GM06990 (cell line): ENCODE measurements at regions not wholly inside any gene's neighbourhood (a gene's known extent, or its start where the extent isn't known, plus 50 kb on each side); places are given as distances from the start of the nearest gene placed in this dataset.
"Not testable (repeated sequence)": the region's sequence is repeated elsewhere in the genome, so short reads cannot be mapped to it uniquely, and the experiment has no call there.

Experiments used
- DNase-seq: peaks from one replicate; pipeline ENCODE4 v3.0.0-alpha.2; 2011; ENCODE audit not compliant: insufficient read length; ENCODE audit errors: extremely low read depth
- H3K27me3 ChIP-seq: replicated peaks from 2 replicates; pipeline ENCODE4 v1.6.0; 2011; ENCODE audit warnings: low read length; ENCODE audit not compliant: control insufficient read depth, insufficient read depth
- H3K36me3 ChIP-seq: 2 replicates; pipeline ENCODE4 v1.5.1; 2011; ENCODE audit warnings: low read length; ENCODE audit not compliant: control insufficient read depth, insufficient read depth
- H3K4me3 ChIP-seq: replicated peaks from 2 replicates; pipeline ENCODE4 v1.5.1; 2011; ENCODE audit warnings: low read depth, mild to moderate bottlenecking, control low read depth, low read length
- CTCF ChIP-seq: IDR thresholded peaks from 2 replicates; pipeline ENCODE4 v1.5.1; 2011; ENCODE audit warnings: low read length, control low read depth, mild to moderate bottlenecking, inconsistent platforms; ENCODE audit not compliant: insufficient read depth, poor library complexity, severe bottlenecking

GRCh38 chr6:3970097-3970496 is 108.8 kb downstream of the FAM217A start:
- H3K36me3 ChIP-seq = no peaks in the 10 kb centered on the region
- no peak for DNase-seq
- H3K27me3 ChIP-seq = no peaks in the 10 kb centered on the region
- H3K4me3 ChIP-seq = no peak overlapping the region
- no peak for TF ChIP-seq CTCF

- H3K27me3 ChIP-seq, H3K36me3 ChIP-seq, H3K4me3 ChIP-seq, DNase-seq: not testable (repeated sequence)
Observed at GRCh38 chr6:3973152-3973551, 105.8 kb downstream of the FAM217A start.

- peak; percentile 65 for TF ChIP-seq CTCF
- Histone ChIP-seq H3K4me3 (no peak overlapping the region), H3K36me3 (no peaks in the 10 kb centered on the region), H3K27me3 (no peaks in the 10 kb centered on the region)
- peak; percentile 43 for DNase-seq
Observed at GRCh38 chr6:3977875-3978711, 100.8 kb downstream of the FAM217A start.

GRCh38 chr6:3978966-3979365 is 100.0 kb downstream of the FAM217A start:
- not testable (repeated sequence) for H3K4me3 ChIP-seq, DNase-seq, H3K36me3 ChIP-seq, H3K27me3 ChIP-seq

- Histone ChIP-seq H3K27me3 (no peaks in the 10 kb centered on the region), H3K36me3 (no peaks in the 10 kb centered on the region), H3K4me3 (no peak overlapping the region)
- no peak for DNase-seq
- no peak for TF ChIP-seq CTCF
Observed at GRCh38 chr6:3981917-3982316, 97.0 kb downstream of the FAM217A start.

GRCh38 chr6:3983778-3984177 is 95.2 kb downstream of the FAM217A start:
- no peak for TF ChIP-seq CTCF
- H3K4me3 ChIP-seq = no peak overlapping the region
- H3K27me3 ChIP-seq = no peaks in the 10 kb centered on the region
- no peaks in the 10 kb centered on the region for H3K36me3 ChIP-seq
- no peak for DNase-seq

- H3K4me3 ChIP-seq = no peak overlapping the region
- no peaks in the 10 kb centered on the region for H3K36me3 ChIP-seq
- H3K27me3 ChIP-seq = no peaks in the 10 kb centered on the region
- TF ChIP-seq CTCF = no peak
- no peak for DNase-seq
Observed at GRCh38 chr6:3984494-3984893, 94.4 kb downstream of the FAM217A start.
